SU-DHL-6 (cell line): ENCODE measurements at regions not wholly inside any gene's neighbourhood (a gene's known extent, or its start where the extent isn't known, plus 50 kb on each side); places are given as distances from the start of the nearest gene placed in this dataset.

Experiments
- EZH2phosphoT487 ChIP-seq: fragments of 200-600 bp; sonication (generic), shearing (Covaris generic); conservative IDR thresholded peaks from 2 replicates; pipeline ENCODE4 v1.6.1; 2018; ENCODE audit warnings: mild to moderate bottlenecking, antibody characterized with exemption, low read length, moderate library complexity, mixed read lengths
- TF ChIP-seq, protein P1 (sequence below): fragments of 200-600 bp; sonication (generic); IDR thresholded peaks from one replicate; pipeline ENCODE4 v1.5.1; 2017; ENCODE audit warnings: antibody characterized with exemption, mild to moderate bottlenecking, low read length, moderate library complexity; ENCODE audit not compliant: insufficient read depth, poor library complexity, severe bottlenecking

- TF ChIP-seq, protein P1, sequence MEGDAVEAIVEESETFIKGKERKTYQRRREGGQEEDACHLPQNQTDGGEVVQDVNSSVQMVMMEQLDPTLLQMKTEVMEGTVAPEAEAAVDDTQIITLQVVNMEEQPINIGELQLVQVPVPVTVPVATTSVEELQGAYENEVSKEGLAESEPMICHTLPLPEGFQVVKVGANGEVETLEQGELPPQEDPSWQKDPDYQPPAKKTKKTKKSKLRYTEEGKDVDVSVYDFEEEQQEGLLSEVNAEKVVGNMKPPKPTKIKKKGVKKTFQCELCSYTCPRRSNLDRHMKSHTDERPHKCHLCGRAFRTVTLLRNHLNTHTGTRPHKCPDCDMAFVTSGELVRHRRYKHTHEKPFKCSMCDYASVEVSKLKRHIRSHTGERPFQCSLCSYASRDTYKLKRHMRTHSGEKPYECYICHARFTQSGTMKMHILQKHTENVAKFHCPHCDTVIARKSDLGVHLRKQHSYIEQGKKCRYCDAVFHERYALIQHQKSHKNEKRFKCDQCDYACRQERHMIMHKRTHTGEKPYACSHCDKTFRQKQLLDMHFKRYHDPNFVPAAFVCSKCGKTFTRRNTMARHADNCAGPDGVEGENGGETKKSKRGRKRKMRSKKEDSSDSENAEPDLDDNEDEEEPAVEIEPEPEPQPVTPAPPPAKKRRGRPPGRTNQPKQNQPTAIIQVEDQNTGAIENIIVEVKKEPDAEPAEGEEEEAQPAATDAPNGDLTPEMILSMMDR, result no peak
- TF ChIP-seq EZH2phosphoT487, result no peak
Observed at GRCh38 chr18:34280000-34280399, 55.3 kb upstream of the NOL4 start.
